ENCODE measurements at regions not wholly inside any gene's neighbourhood (a gene's known extent, or its start where the extent isn't known, plus 50 kb on each side); places are given as distances from the start of the nearest gene placed in this dataset.

DNA sequence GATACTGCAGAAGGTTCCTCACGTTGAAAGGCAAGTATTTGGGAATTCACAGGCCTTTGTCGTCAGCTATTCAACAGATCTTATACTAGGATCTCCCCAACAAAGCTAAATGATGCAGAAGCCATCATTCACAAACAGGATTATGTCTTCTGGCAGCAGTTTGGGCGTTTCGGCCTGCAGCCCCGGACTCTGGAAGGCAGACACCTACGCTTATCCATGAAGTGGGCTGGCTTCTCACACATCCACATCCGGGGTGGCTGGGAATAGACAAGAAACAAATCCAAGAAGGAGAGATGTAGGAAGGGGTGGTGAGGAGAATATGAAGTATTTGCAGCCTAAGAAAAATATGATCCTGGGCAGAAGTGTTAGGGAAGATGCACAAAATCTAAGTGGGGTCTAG lies 471.9 kb downstream of the AGTPBP1 start:
- TF ChIP-seq, protein P1, sequence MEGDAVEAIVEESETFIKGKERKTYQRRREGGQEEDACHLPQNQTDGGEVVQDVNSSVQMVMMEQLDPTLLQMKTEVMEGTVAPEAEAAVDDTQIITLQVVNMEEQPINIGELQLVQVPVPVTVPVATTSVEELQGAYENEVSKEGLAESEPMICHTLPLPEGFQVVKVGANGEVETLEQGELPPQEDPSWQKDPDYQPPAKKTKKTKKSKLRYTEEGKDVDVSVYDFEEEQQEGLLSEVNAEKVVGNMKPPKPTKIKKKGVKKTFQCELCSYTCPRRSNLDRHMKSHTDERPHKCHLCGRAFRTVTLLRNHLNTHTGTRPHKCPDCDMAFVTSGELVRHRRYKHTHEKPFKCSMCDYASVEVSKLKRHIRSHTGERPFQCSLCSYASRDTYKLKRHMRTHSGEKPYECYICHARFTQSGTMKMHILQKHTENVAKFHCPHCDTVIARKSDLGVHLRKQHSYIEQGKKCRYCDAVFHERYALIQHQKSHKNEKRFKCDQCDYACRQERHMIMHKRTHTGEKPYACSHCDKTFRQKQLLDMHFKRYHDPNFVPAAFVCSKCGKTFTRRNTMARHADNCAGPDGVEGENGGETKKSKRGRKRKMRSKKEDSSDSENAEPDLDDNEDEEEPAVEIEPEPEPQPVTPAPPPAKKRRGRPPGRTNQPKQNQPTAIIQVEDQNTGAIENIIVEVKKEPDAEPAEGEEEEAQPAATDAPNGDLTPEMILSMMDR (conservative IDR thresholded peaks at IDR 0.05; ENCODE audit: low read depth, low read length) = no peak
- no peak for TF ChIP-seq EZH2 (IDR thresholded peaks at IDR 0.05; ENCODE audit: low read length, unreplicated experiment)
- no peak for TF ChIP-seq EZH2phosphoT487 (IDR thresholded peaks at IDR 0.05; ENCODE audit: borderline replicate concordance, low read length)

Measured in PC-3 (cell line).